A673 (cell line): ENCODE measurements at regions not wholly inside any gene's neighbourhood (a gene's known extent, or its start where the extent isn't known, plus 50 kb on each side); places are given as distances from the start of the nearest gene placed in this dataset.

Experiments
- BruUV-seq: library from RNA; stranded (reverse); fragments of 400-500 nt; replicated peaks from 2 replicates; lab custom pipeline; 2021; lab: Mats Ljungman, UMichigan
- CTCF ChIA-PET: fragments of 300-600 bp; sonication (Branson Sonifier 250); formaldehyde crosslinking; loops from one replicate; lab custom pipeline; 2022; ENCODE audit warnings: antibody characterized with exemption; lab: Charles Lee
- POLR2A ChIA-PET: fragments of 300-600 bp; sonication (Branson Sonifier 250); formaldehyde crosslinking; loops from one replicate; lab custom pipeline; 2022; ENCODE audit warnings: antibody characterized with exemption; ENCODE audit not compliant: low non-redundant PET; lab: Charles Lee
- DNase-seq: peaks from one replicate; pipeline ENCODE4 v3.0.0-alpha.2; 2015; ENCODE audit warnings: low spot score
- H3K27ac ChIP-seq: fragments of 200-600 bp; sonication (generic); 2 replicates; pipeline ENCODE4 v1.5.1; 2016; ENCODE audit warnings: mixed run types, low read depth, mild to moderate bottlenecking, mixed read lengths, antibody characterized with exemption, low read length; ENCODE audit not compliant: poor library complexity, severe bottlenecking
- H3K27me3 ChIP-seq: fragments of 200-600 bp; sonication (generic); replicated peaks from 2 replicates; pipeline ENCODE4 v1.6.1; 2017; ENCODE audit warnings: mixed run types, low read depth, mild to moderate bottlenecking, mixed read lengths, antibody characterized with exemption, low read length; ENCODE audit not compliant: insufficient read depth, poor library complexity
- H3K36me3 ChIP-seq: fragments of 200-600 bp; sonication (generic); 2 replicates; pipeline ENCODE4 v1.6.1; 2016; ENCODE audit warnings: mixed run types, mild to moderate bottlenecking, mixed read lengths, antibody characterized with exemption, low read length; ENCODE audit not compliant: insufficient read depth, poor library complexity, severe bottlenecking
- H3K4me1 ChIP-seq: fragments of 200-600 bp; sonication (generic); 2 replicates; pipeline ENCODE4 v1.6.1; 2017; ENCODE audit warnings: mixed run types, mild to moderate bottlenecking, mixed read lengths, antibody characterized with exemption, low read length; ENCODE audit not compliant: insufficient read depth, poor library complexity, severe bottlenecking
- H3K4me3 ChIP-seq: fragments of 200-600 bp; sonication (generic); 2 replicates; pipeline ENCODE4 v1.5.1; 2016; ENCODE audit warnings: low read depth, mixed run types, mild to moderate bottlenecking, mixed read lengths, low read length; ENCODE audit not compliant: poor library complexity, severe bottlenecking
- H3K9me3 ChIP-seq: fragments of 200-600 bp; sonication (generic); 2 replicates; pipeline ENCODE4 v1.6.1; 2016; ENCODE audit warnings: mixed run types, low read depth, mild to moderate bottlenecking, mixed read lengths, antibody characterized with exemption, low read length; ENCODE audit not compliant: poor library complexity, severe bottlenecking
- CTCF ChIP-seq: fragments of 300-800, 200-600 bp; sonication (generic); conservative IDR thresholded peaks from 2 replicates; pipeline ENCODE4 v1.5.1; 2017; ENCODE audit warnings: low read depth, mild to moderate bottlenecking, antibody characterized with exemption, low read length, moderate library complexity, mixed read lengths
- EZH2 ChIP-seq: fragments of 200-600 bp; sonication (generic); IDR thresholded peaks from 2 replicates; pipeline ENCODE4 v1.6.1; 2017; ENCODE audit warnings: borderline replicate concordance, low read depth, mild to moderate bottlenecking, mixed read lengths, antibody characterized with exemption, low read length; ENCODE audit not compliant: poor library complexity, severe bottlenecking
- intact Hi-C: fragments of 100-400 bp; cut with micrococcal nuclease; formaldehyde crosslinking; loops from one replicate; pipeline ENCODE4 v1.10.0; 2022; ENCODE audit not compliant: unreplicated experiment

DNA sequence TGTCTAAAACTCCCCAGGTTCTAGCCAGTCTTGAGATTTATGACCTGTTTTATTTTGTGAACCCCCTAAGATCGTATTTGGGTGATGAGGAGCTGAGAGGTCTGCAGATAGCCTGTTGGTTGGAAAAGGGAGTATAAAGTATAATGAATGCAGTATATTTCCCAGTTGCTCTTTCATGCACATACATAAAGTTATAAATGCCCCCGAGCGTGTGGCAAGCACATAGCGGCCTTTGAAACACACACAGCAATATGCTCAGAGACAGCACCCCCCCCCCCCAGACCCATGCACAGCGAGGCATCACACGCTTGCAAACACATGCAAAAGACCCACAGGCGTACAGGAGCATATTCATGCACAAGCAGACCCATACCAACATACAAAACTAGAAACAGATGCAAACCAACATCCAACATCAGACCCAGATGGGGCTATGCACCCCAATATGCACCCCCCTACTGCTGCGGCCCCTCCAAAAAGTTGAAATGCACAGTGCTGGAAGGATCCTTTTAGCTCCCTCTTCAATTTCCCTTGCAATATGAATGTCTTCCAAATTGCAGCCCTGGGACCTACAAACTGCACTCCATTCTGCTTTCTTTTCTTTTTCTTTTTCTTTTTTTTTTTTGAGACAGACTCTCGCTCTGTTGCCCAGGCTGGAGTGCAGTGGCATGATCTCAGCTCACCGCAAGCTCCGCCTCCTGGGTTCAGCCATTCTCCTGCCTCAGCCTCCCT, 82.2 kb upstream of the TBX3 start:
- intact Hi-C loops: no loop called here
- no peak overlapping the region for H3K27ac ChIP-seq
- POLR2A ChIA-PET: no interaction called here
- H3K36me3 ChIP-seq: no peaks in the 10 kb centered on the region
- no TSS peak for BruUV-seq
- no peak overlapping the region for H3K4me3 ChIP-seq
- H3K9me3 ChIP-seq: no peaks in the 10 kb centered on the region
- no peaks in the 10 kb centered on the region for H3K27me3 ChIP-seq
- DNase-seq: no peak
- TF ChIP-seq CTCF (no peak), EZH2 (no peak)
- H3K4me1 ChIP-seq: no peaks in the 10 kb centered on the region
- CTCF ChIA-PET: no interaction called here

DNA sequence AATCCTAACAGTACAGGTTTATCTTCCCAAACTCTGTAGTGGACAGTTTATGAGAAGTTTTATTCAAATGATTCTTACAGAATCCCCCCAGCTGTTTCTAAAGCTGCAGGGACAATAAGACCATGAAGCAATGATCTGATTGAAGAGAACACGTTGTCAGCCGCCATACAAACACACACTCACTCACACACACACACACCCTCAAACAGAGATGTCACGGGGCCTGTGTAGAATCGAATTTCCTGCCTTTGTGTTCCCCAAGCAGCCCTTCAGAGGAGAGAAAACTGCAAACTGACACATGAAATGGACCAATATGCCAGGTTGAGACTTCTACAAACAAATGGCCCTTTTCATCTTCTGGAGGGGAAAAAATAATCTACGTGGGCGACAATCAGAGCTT, 80.5 kb upstream of the TBX3 start:
- DNase-seq: no peak
- Histone ChIP-seq H3K4me3 (no peak overlapping the region), H3K27ac (no peak overlapping the region), H3K36me3 (no peaks in the 10 kb centered on the region), H3K4me1 (no peaks in the 10 kb centered on the region), H3K27me3 (no peaks in the 10 kb centered on the region), H3K9me3 (no peaks in the 10 kb centered on the region)
- CTCF ChIA-PET: no interaction called here
- POLR2A ChIA-PET: no interaction called here
- no peak for TF ChIP-seq EZH2
- no peak for TF ChIP-seq CTCF
- intact Hi-C loops: no loop called here
- no TSS peak for BruUV-seq

DNA sequence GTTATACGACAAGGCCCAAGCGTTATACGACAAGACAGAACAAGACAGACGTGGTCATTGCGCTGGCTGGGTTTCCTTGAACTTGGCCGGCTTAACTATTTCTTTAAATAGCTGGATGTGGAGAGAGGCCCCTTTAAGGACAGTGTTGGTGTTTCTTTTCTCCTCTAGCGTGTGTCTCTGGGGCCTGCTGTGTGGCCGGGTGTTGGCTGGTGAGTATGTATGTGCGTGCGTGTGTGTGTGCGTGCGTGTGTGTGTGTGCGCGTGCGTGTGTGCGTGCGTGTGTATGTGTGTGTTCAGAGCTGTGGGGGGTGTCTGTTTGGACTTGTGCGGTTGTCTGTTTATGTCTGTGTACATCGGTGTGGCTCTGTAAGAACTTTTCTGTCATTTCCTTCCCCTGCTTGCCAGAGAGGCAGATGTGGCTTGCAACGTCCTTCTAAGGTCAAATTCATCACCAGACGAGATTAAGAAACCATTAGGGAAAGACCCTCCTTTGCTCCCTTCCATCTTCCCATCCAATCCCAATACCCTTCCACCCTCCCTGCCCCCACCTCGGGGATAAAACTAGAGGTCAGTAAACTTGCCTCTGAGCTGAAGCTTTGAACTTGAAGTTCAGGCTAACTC, 78.6 kb upstream of the TBX3 start:
- no TSS peak for BruUV-seq
- Histone ChIP-seq H3K27me3 (no peaks in the 10 kb centered on the region), H3K4me3 (no peak overlapping the region), H3K27ac (no peak overlapping the region), H3K36me3 (no peaks in the 10 kb centered on the region), H3K4me1 (no peaks in the 10 kb centered on the region), H3K9me3 (no peaks in the 10 kb centered on the region)
- ChIA-PET POLR2A (no interaction called here), CTCF (no interaction called here)
- DNase-seq: no peak
- TF ChIP-seq EZH2: no peak
- no peak for TF ChIP-seq CTCF
- intact Hi-C loops: no loop called here
